ENCODE measurements at regions not wholly inside any gene's neighbourhood (a gene's known extent, or its start where the extent isn't known, plus 50 kb on each side); places are given as distances from the start of the nearest gene placed in this dataset.

DNA sequence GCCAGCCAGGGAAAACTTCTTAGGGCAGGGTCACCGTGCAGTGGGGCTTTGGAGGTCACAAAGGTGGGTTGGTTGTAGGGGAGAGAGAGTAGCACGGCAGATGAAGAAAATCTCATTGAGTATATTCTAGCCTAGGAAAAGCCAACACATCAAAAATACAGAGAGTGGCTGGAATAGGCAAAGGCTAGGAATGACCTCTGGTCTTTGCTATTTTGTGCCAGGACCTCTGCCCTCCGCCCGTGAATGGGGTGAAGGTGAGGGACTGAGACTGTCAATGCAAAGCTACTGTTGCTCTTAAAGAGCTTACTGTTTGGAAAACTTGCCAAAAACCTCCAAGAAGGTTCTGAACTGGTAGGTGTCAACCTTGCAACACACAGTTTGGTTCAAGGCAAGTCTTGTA lies 346.7 kb downstream of the CDH26 start:
- H3K9me3 ChIP-seq (ENCODE audit: insufficient read depth in 2 of 2, low read depth in 1 of 2, low read length in 1 of 2), result peaks cover 2 to 15% of the 10 kb centered on the region in 2 experiments; a peak in 2 of 4 replicates
- H2BK12ac ChIP-seq (ENCODE audit: low read depth, low read length), result no peak overlapping the region
- no peak overlapping the region for H3K27ac ChIP-seq (ENCODE audit: low read depth, low read length)
- H4K5ac ChIP-seq (ENCODE audit: insufficient read length, low read depth, low read length), result no peak overlapping the region
- no peaks in the 10 kb centered on the region for H3K79me1 ChIP-seq (ENCODE audit: low read depth, low read length)
- no peaks in the 10 kb centered on the region for H4K20me1 ChIP-seq (replicated peaks in 1 of 2; ENCODE audit: control insufficient read depth in 1 of 2, insufficient read depth in 2 of 2, low read length in 2 of 2)
- H3K79me2 ChIP-seq (ENCODE audit: control insufficient read depth in 1 of 2, insufficient read depth in 2 of 2, low read length in 2 of 2), result no peaks in the 10 kb centered on the region
- no peaks in the 10 kb centered on the region for H3K23me2 ChIP-seq (ENCODE audit: low read depth, low read length)
- H3K18ac ChIP-seq (ENCODE audit: extremely low read depth, low read length), result no peak overlapping the region
- no peak overlapping the region for H2AFZ ChIP-seq (ENCODE audit: low read length)
- no peak overlapping the region for H2BK15ac ChIP-seq (ENCODE audit: low read length)
- no peak for TF ChIP-seq JUND (IDR thresholded peaks at IDR 0.05; ENCODE audit: low read length)
- no peak for TF ChIP-seq GTF2F1 (IDR thresholded peaks at IDR 0.05; ENCODE audit: borderline replicate concordance, low read depth, low read length)
- TF ChIP-seq JUN (IDR thresholded peaks at IDR 0.05; ENCODE audit: low read depth, low read length), result no peak
- TF ChIP-seq YY1 (IDR thresholded peaks at IDR 0.05; ENCODE audit: low read depth, low read length), result no peak
- no peak for TF ChIP-seq HDAC6 (IDR thresholded peaks at IDR 0.05; ENCODE audit: low read depth, low read length)
- TF ChIP-seq ASH2L (IDR thresholded peaks at IDR 0.05; ENCODE audit: low read length), result no peak
- TF ChIP-seq RBBP5 (IDR thresholded peaks at IDR 0.05; ENCODE audit: borderline replicate concordance, low read depth, low read length), result no peak
- no peak for TF ChIP-seq MAFK (IDR thresholded peaks at IDR 0.05; ENCODE audit: low read depth, low read length)
- no peak for TF ChIP-seq EP300 (IDR thresholded peaks at IDR 0.05; ENCODE audit: borderline replicate concordance in 1 of 2, low read depth in 2 of 2, low read length in 2 of 2)
- no peak for TF ChIP-seq RAD21 (IDR thresholded peaks at IDR 0.05 in 1 of 2, conservative IDR thresholded peaks at IDR 0.05 in 1 of 2; ENCODE audit: low read depth in 2 of 2, low read length in 2 of 2)
- no peak for TF ChIP-seq KDM4A (IDR thresholded peaks at IDR 0.05; ENCODE audit: low read depth, low read length, severe bottlenecking)
- no peak for TF ChIP-seq SP1 (IDR thresholded peaks at IDR 0.05; ENCODE audit: low read depth, low read length)
- TF ChIP-seq CBX5 (IDR thresholded peaks at IDR 0.05; ENCODE audit: low read depth, low read length), result no peak
- FAIRE-seq (no peak), DNase-seq (ENCODE audit: low read depth in 1 of 2, low spot score in 2 of 2) (no peak)
- WGBS, 2 experiments (ENCODE audit: extremely low coverage in 1 of 2, insufficient coverage in 1 of 2, insufficient read length in 1 of 2, insufficient replicate concordance in 2 of 2, low coverage in 1 of 2, low lambda C conversion rate in 2 of 2, missing lambda C conversion rate in 1 of 2), result 90% methylated on average over 4 of the region's 4 CpGs; no CpG with 5 or more reads in 1 of the 2 experiments
- ChIA-PET CTCF (ENCODE audit: partially characterized antibody) (no interaction called here), POLR2A (ENCODE audit: partially characterized antibody) (no interaction called here)
- no peak overlapping the region for H4K8ac ChIP-seq (ENCODE audit: extremely low read depth, insufficient read depth, low read length)
- H3K56ac ChIP-seq (replicated peaks; ENCODE audit: insufficient read length, low read depth, low read length), result no peak overlapping the region
- no peak overlapping the region for H2AK5ac ChIP-seq (ENCODE audit: low read depth, low read length)
- no peak overlapping the region for H2BK120ac ChIP-seq (replicated peaks; ENCODE audit: low read depth, low read length)
- no peak overlapping the region for H2BK20ac ChIP-seq (ENCODE audit: low read length)
- no peak overlapping the region for H3K4ac ChIP-seq (replicated peaks; ENCODE audit: insufficient read length, low read depth, low read length)
- H2BK5ac ChIP-seq (ENCODE audit: low read depth, low read length), result no peak overlapping the region
- H3K27me3 ChIP-seq (replicated peaks in 1 of 4; ENCODE audit: control insufficient read depth in 3 of 4, extremely low read depth in 1 of 4, insufficient read depth in 3 of 4, low read length in 3 of 4), result no peaks in the 10 kb centered on the region; a peak in 1 of 7 replicates
- no peak overlapping the region for H3K9ac ChIP-seq (replicated peaks in 1 of 4; ENCODE audit: extremely low read depth in 1 of 4, low read depth in 3 of 4, low read length in 3 of 4)
- H3K36me3 ChIP-seq (ENCODE audit: control insufficient read depth in 2 of 4, insufficient read depth in 4 of 4, low read length in 3 of 4), result no peaks in the 10 kb centered on the region
- no peak overlapping the region for H4K91ac ChIP-seq (replicated peaks; ENCODE audit: insufficient read length, low read length)
- no peak overlapping the region for H3K14ac ChIP-seq (ENCODE audit: insufficient read length)
- no peak overlapping the region for H3K4me2 ChIP-seq (ENCODE audit: insufficient read depth in 1 of 2, low read depth in 2 of 2, low read length in 2 of 2)
- no peak overlapping the region for H3K4me3 ChIP-seq (ENCODE audit: extremely low read depth in 1 of 4, insufficient read depth in 2 of 4, low read depth in 3 of 4, low read length in 4 of 4)
- no peak overlapping the region for H3K23ac ChIP-seq (ENCODE audit: insufficient read length)
- no peaks in the 10 kb centered on the region for H3K4me1 ChIP-seq (replicated peaks in 1 of 4; ENCODE audit: control insufficient read depth in 3 of 4, insufficient read depth in 4 of 4, low read length in 3 of 4)

Measured in H1 (cell line).